OCI-LY1 (cell line): ENCODE measurements at regions not wholly inside any gene's neighbourhood (a gene's known extent, or its start where the extent isn't known, plus 50 kb on each side); places are given as distances from the start of the nearest gene placed in this dataset.

Experiments
- H2AFZ ChIP-seq: fragments of 200-600 bp; sonication (generic), shearing (Covaris generic); 2 replicates; pipeline ENCODE4 v1.6.0; 2014; ENCODE audit warnings: antibody characterized with exemption, mild to moderate bottlenecking, low read length
- H3F3A ChIP-seq: fragments of 200-600 bp; sonication (generic), shearing (Covaris generic); 2 replicates; pipeline ENCODE4 v1.6.0; 2014; ENCODE audit warnings: mild to moderate bottlenecking, antibody characterized with exemption, low read length, moderate library complexity; ENCODE audit not compliant: insufficient read depth
- H3K27ac ChIP-seq: fragments of 200-600 bp; sonication (generic); 2 replicates; pipeline ENCODE4 v1.5.1; 2014; ENCODE audit warnings: low read length, mixed run types, mild to moderate bottlenecking, low read depth; ENCODE audit not compliant: poor library complexity, severe bottlenecking
- H3K27me3 ChIP-seq: fragments of 200-600 bp; sonication (generic); 2 replicates; pipeline ENCODE4 v1.6.0; 2014; ENCODE audit warnings: antibody characterized with exemption, mild to moderate bottlenecking, low read length, moderate library complexity; ENCODE audit not compliant: insufficient read depth
- H3K36me3 ChIP-seq: fragments of 200-600 bp; sonication (generic); 2 replicates; pipeline ENCODE4 v1.6.1; 2014; ENCODE audit warnings: mild to moderate bottlenecking, antibody characterized with exemption, low read length, moderate library complexity, mixed read lengths; ENCODE audit not compliant: insufficient read depth
- H3K4me1 ChIP-seq: fragments of 200-600 bp; sonication (generic); 2 replicates; pipeline ENCODE4 v1.5.1; 2014; ENCODE audit warnings: mild to moderate bottlenecking, low read length, moderate library complexity; ENCODE audit not compliant: insufficient read depth, severe bottlenecking
- H3K4me2 ChIP-seq: fragments of 200-600 bp; sonication (generic), shearing (Covaris generic); 2 replicates; pipeline ENCODE4 v1.6.1; 2014; ENCODE audit warnings: low read length
- H3K4me3 ChIP-seq: fragments of 200-600 bp; sonication (generic); 2 replicates; pipeline ENCODE4 v1.5.1; 2014; ENCODE audit warnings: low read length, low read depth, mild to moderate bottlenecking, mixed read lengths; ENCODE audit not compliant: poor library complexity, severe bottlenecking
- H3K79me2 ChIP-seq: fragments of 200-600 bp; shearing (Covaris generic); 2 replicates; pipeline ENCODE4 v1.6.1; 2016; ENCODE audit warnings: mixed run types, low read length, mixed read lengths; ENCODE audit not compliant: insufficient read depth
- H3K9ac ChIP-seq: fragments of 200-600 bp; sonication (generic), shearing (Covaris generic); 2 replicates; pipeline ENCODE4 v1.6.1; 2014; ENCODE audit warnings: mild to moderate bottlenecking, low read length, mixed read lengths
- H3K9me2 ChIP-seq: fragments of 200-600 bp; sonication (generic), shearing (Covaris generic); 2 replicates; pipeline ENCODE4 v1.6.1; 2014; ENCODE audit warnings: low read depth, mild to moderate bottlenecking, low read length, mixed read lengths
- H3K9me3 ChIP-seq: fragments of 200-600 bp; shearing (Covaris generic); 2 replicates; pipeline ENCODE4 v1.6.1; 2014; ENCODE audit warnings: low read length, mixed read lengths
- H4K20me1 ChIP-seq: fragments of 200-600 bp; sonication (generic), shearing (Covaris generic); 2 replicates; pipeline ENCODE4 v1.6.0; 2016; ENCODE audit warnings: mild to moderate bottlenecking, low read length; ENCODE audit not compliant: insufficient read depth
- EZH2 ChIP-seq: fragments of 200-600 bp; sonication (generic), shearing (Covaris generic); IDR thresholded peaks from 2 replicates; pipeline ENCODE4 v1.8.0; 2017; ENCODE audit warnings: borderline replicate concordance, mixed run types, mild to moderate bottlenecking, antibody characterized with exemption, low read length, moderate library complexity, mixed read lengths
- TF ChIP-seq, protein P1 (sequence below): fragments of 200-600 bp; sonication (generic), shearing (Covaris generic); IDR thresholded peaks from 2 replicates; pipeline ENCODE4 v1.5.1; 2017; ENCODE audit warnings: mild to moderate bottlenecking, antibody characterized with exemption, low read length, moderate library complexity, mixed read lengths

DNA sequence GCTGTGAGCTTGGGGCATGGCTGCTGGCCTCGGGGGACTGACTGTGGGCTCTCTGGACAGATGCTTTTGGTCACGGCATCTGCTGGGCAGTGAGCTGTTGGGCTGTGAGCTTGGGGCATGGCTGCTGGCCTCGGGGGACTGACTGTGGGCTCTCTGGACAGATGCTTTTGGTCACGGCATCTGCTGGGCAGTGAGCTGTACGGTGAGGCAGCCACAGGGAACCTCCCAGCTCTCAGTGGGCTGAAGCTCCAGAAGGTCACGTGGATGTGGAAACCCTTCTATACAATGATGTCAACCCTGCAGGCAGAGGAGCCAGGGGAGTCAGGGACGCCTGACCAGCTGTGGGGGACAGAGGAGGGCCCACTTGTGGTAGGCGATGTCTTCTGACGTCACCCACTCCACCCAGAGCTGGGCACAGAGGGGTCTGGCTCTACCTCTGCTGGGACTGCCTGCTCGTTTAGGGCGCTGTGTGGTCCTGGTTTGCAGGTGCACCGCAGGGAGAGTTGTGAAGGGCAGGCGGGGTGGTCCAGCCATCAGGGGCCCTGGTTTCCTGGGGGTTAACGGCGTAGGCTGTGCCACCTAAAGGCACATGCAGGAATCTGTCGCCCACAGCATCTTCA, 1331.3 kb downstream of the BRD1 start:
- no peaks in the 10 kb centered on the region for H3F3A ChIP-seq
- H3K4me2 ChIP-seq, result no peak overlapping the region
- H3K27me3 ChIP-seq, result peaks cover 5% of the 10 kb centered on the region; the same call in 1 of the 2 replicates
- no peaks in the 10 kb centered on the region for H3K9me3 ChIP-seq
- H3K4me3 ChIP-seq, result no peak overlapping the region
- no peaks in the 10 kb centered on the region for H3K9me2 ChIP-seq
- no peak overlapping the region for H3K27ac ChIP-seq
- peaks cover 9% of the 10 kb centered on the region for H3K4me1 ChIP-seq
- H3K36me3 ChIP-seq, result no peaks in the 10 kb centered on the region
- H4K20me1 ChIP-seq, result no peaks in the 10 kb centered on the region
- TF ChIP-seq EZH2, result no peak
- TF ChIP-seq, protein P1, sequence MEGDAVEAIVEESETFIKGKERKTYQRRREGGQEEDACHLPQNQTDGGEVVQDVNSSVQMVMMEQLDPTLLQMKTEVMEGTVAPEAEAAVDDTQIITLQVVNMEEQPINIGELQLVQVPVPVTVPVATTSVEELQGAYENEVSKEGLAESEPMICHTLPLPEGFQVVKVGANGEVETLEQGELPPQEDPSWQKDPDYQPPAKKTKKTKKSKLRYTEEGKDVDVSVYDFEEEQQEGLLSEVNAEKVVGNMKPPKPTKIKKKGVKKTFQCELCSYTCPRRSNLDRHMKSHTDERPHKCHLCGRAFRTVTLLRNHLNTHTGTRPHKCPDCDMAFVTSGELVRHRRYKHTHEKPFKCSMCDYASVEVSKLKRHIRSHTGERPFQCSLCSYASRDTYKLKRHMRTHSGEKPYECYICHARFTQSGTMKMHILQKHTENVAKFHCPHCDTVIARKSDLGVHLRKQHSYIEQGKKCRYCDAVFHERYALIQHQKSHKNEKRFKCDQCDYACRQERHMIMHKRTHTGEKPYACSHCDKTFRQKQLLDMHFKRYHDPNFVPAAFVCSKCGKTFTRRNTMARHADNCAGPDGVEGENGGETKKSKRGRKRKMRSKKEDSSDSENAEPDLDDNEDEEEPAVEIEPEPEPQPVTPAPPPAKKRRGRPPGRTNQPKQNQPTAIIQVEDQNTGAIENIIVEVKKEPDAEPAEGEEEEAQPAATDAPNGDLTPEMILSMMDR, result no peak
- H3K9ac ChIP-seq, result no peak overlapping the region
- no peaks in the 10 kb centered on the region for H3K79me2 ChIP-seq
- H2AFZ ChIP-seq, result no peak overlapping the region

DNA sequence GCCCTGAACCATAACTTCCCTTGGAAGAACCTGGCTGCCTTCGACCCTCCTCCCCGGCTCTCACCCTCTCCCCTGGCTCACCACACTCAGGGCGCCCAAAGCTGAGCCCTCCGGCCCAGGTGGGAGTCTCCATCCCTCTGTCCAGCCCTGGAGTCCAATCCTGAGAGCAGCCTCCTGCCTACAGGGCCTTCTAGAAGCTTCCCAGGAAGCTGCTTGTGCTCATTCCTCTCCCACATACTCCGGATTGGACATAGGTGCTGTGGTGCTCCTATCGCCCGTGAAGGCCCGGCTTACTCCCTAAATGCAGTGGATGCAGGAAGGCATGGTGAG, 1332.0 kb downstream of the BRD1 start:
- no peak overlapping the region for H3K9ac ChIP-seq
- H3K27me3 ChIP-seq, result 0 out of 2 replicates have a peak, but pooled peaks cover 5% of the 10 kb centered on the region
- H3K36me3 ChIP-seq, result no peaks in the 10 kb centered on the region
- H4K20me1 ChIP-seq, result no peaks in the 10 kb centered on the region
- H3K4me3 ChIP-seq, result no peak overlapping the region
- H3K9me3 ChIP-seq, result no peaks in the 10 kb centered on the region
- no peaks in the 10 kb centered on the region for H3F3A ChIP-seq
- H3K4me2 ChIP-seq, result no peak overlapping the region
- H3K9me2 ChIP-seq, result no peaks in the 10 kb centered on the region
- H3K4me1 ChIP-seq, result peaks cover 11% of the 10 kb centered on the region
- no peak overlapping the region for H3K27ac ChIP-seq
- H2AFZ ChIP-seq, result no peak overlapping the region
- no peaks in the 10 kb centered on the region for H3K79me2 ChIP-seq
- TF ChIP-seq, protein P1, result no peak
- TF ChIP-seq EZH2, result no peak

DNA sequence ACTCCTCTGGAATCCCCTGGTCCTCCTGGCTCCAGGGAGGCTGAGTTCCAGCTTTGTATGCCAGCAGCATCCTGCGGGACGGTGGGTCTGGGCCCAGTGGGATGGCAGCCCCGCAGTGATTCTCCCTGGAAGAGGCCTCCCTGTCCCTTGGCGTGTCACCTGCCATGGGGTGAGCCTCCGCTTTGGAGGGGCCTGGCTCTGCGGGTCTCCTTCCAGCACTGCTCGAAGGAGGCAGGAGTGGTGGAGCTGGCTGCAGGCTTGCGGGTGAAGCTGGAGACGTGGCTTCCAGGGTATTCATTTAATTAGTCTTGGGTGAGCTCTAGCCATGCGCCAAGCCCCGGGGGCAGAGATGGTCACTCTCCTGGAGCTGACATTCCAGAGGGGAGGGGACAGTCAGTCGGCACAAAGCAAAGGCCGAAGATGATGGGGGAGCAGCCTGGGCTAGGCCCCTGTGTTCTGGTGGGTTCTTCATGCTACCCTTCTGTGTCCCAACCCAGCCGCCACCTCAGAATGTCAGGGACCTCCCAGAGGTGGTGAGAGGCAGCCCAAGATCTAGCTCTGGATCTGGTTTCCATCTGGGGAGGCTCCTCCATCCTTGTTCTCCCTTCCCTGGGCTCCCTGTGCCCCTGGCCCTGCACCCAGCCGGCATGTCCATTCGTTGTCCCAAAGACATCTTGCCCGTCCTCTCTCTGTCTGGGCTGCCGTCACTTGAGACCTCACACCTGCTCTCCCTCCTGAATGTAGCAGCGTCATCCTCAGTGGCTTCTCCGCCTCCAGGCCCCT, 1332.5 kb downstream of the BRD1 start:
- H3K4me3 ChIP-seq, result no peak overlapping the region
- no peak overlapping the region for H3K4me2 ChIP-seq
- H3K27me3 ChIP-seq, result 0 out of 2 replicates have a peak, but pooled peaks cover 5% of the 10 kb centered on the region
- no peaks in the 10 kb centered on the region for H3K9me2 ChIP-seq
- H3K27ac ChIP-seq, result no peak overlapping the region
- H4K20me1 ChIP-seq, result no peaks in the 10 kb centered on the region
- peaks cover 11% of the 10 kb centered on the region for H3K4me1 ChIP-seq
- H3K9ac ChIP-seq, result no peak overlapping the region
- no peaks in the 10 kb centered on the region for H3K79me2 ChIP-seq
- no peaks in the 10 kb centered on the region for H3F3A ChIP-seq
- H3K9me3 ChIP-seq, result no peaks in the 10 kb centered on the region
- no peaks in the 10 kb centered on the region for H3K36me3 ChIP-seq
- no peak overlapping the region for H2AFZ ChIP-seq
- TF ChIP-seq EZH2, result no peak
- TF ChIP-seq, protein P1, result no peak
